SU-DHL-6 (cell line): ENCODE measurements at regions not wholly inside any gene's neighbourhood (a gene's known extent, or its start where the extent isn't known, plus 50 kb on each side); places are given as distances from the start of the nearest gene placed in this dataset.

Source experiments
- CTCF ChIP-seq: fragments of 200-600 bp; sonication (generic); IDR thresholded peaks from one replicate; pipeline ENCODE4 v1.5.1; 2017; ENCODE audit warnings: antibody characterized with exemption, mild to moderate bottlenecking, low read length, moderate library complexity; ENCODE audit not compliant: insufficient read depth, poor library complexity, severe bottlenecking
- EZH2phosphoT487 ChIP-seq: fragments of 200-600 bp; sonication (generic), shearing (Covaris generic); conservative IDR thresholded peaks from 2 replicates; pipeline ENCODE4 v1.6.1; 2018; ENCODE audit warnings: mild to moderate bottlenecking, antibody characterized with exemption, low read length, moderate library complexity, mixed read lengths

DNA sequence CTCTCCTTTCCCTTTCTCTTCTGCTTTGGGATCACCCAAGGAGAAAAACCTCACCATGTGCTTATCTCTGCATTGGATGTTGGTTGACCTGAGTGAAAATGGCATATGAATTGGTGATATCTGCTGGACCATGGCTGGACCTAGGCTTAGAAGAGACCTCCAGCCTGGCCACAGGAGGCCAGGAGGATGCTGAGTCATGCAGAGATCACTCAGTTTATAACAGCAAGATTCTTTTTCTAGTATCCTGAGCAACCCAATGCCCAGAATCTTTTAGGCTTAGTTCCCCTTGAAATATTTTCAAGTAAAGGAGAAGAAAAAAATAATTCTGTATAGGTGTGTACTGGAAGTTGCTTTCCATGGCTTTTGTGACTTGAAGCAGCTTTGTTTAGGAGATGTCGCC, 236.3 kb downstream of the KLF6 start:
- TF ChIP-seq CTCF: no peak
- no peak for TF ChIP-seq EZH2phosphoT487
